ENCODE measurements at regions not wholly inside any gene's neighbourhood (a gene's known extent, or its start where the extent isn't known, plus 50 kb on each side); places are given as distances from the start of the nearest gene placed in this dataset.

- Histone ChIP-seq H3K36me3 (ENCODE audit: control insufficient read depth in 1 of 2, insufficient read depth in 2 of 2, low read length in 2 of 2) (no peaks in the 10 kb centered on the region), H3K9me3 (ENCODE audit: control insufficient read depth in 1 of 2, insufficient read depth in 1 of 2, low read depth in 1 of 2, low read length in 2 of 2) (no peaks in the 10 kb centered on the region), H4K20me1 (ENCODE audit: insufficient read depth) (no peaks in the 10 kb centered on the region), H3K9ac (ENCODE audit: low read length) (no peak overlapping the region), H3K4me3 (replicated peaks in 1 of 2; ENCODE audit: low read depth in 1 of 2, low read length in 2 of 2) (no peak overlapping the region), H3K9me2 (ENCODE audit: insufficient read depth) (no peaks in the 10 kb centered on the region), H3K27ac (ENCODE audit: low read depth, low read length) (no peak overlapping the region), H3K4me2 (ENCODE audit: low read length) (no peak overlapping the region), H2AFZ (ENCODE audit: low read depth, low read length, poor library complexity, severe bottlenecking) (no peak overlapping the region), H3K4me1 (ENCODE audit: control insufficient read depth in 1 of 2, insufficient read depth in 2 of 2, low read length in 2 of 2) (no peaks in the 10 kb centered on the region), H3K79me2 (ENCODE audit: insufficient read depth, low read length) (no peaks in the 10 kb centered on the region), H3K27me3 (ENCODE audit: insufficient read depth, low read length) (no peaks in the 10 kb centered on the region)
- ChIA-PET CTCF (no interaction called here), POLR2A (no interaction called here), RAD21 (ENCODE audit: low non-redundant PET in 1 of 2, low total read pairs in 2 of 2, uncharacterized antibody in 2 of 2, unreplicated experiment in 2 of 2) (no interaction called here)
- no peak for TF ChIP-seq EZH2 (IDR thresholded peaks at IDR 0.05)
- TF ChIP-seq ZNF274 (IDR thresholded peaks at IDR 0.05; ENCODE audit: low read depth, low read length) = no peak
- no peak for TF ChIP-seq ELF1 (IDR thresholded peaks at IDR 0.05; ENCODE audit: borderline replicate concordance, low read depth)
- TF ChIP-seq RAD21 (IDR thresholded peaks at IDR 0.05; ENCODE audit: low read depth) = no peak
- no peak for TF ChIP-seq SP1 (IDR thresholded peaks at IDR 0.05; ENCODE audit: low read depth)
- TF ChIP-seq CBX3 (IDR thresholded peaks at IDR 0.05; ENCODE audit: low read depth) = no peak
- TF ChIP-seq JUND (IDR thresholded peaks at IDR 0.05) = no peak
- no peak for TF ChIP-seq POLR2AphosphoS5 (IDR thresholded peaks at IDR 0.05; ENCODE audit: low read depth, low read length)
- TF ChIP-seq EGR1 (IDR thresholded peaks at IDR 0.05; ENCODE audit: low read depth) = no peak
- no peak for TF ChIP-seq CEBPB (IDR thresholded peaks at IDR 0.05; ENCODE audit: low read depth)
- no peak for TF ChIP-seq YY1 (IDR thresholded peaks at IDR 0.05; ENCODE audit: extremely low read depth, insufficient replicate concordance, low read depth, low read length)
- no peak for TF ChIP-seq EZH2phosphoT487 (IDR thresholded peaks at IDR 0.05; ENCODE audit: borderline replicate concordance)
- no peak for TF ChIP-seq POLR2A (IDR thresholded peaks at IDR 0.05; ENCODE audit: borderline replicate concordance, extremely low read depth, insufficient read depth, insufficient read length)
- TF ChIP-seq ZBTB33 (IDR thresholded peaks at IDR 0.05; ENCODE audit: extremely low read depth, insufficient replicate concordance, low read length) = no peak
- no peak for TF ChIP-seq CTCF (IDR thresholded peaks at IDR 0.05 in 2 of 3, conservative IDR thresholded peaks at IDR 0.05 in 1 of 3; ENCODE audit: borderline replicate concordance in 1 of 3, insufficient read depth in 1 of 3, low read depth in 2 of 3, low read length in 2 of 3)
- TF ChIP-seq REST (IDR thresholded peaks at IDR 0.05; ENCODE audit: low read depth) = no peak
- TF ChIP-seq SIN3A (IDR thresholded peaks at IDR 0.05; ENCODE audit: low read depth) = no peak
- TF ChIP-seq FOSL1 (IDR thresholded peaks at IDR 0.05; ENCODE audit: low read depth) = no peak
- TF ChIP-seq ZFX (IDR thresholded peaks at IDR 0.05) = no peak
- intact Hi-C loops (cut with micrococcal nuclease) = no loop called here
- no TSS peak for BruUV-seq (replicated peaks)
- DNase-seq (ENCODE audit: low read depth, low spot score) (no peak), ATAC-seq (no peak)
Measured at GRCh38 chr1:182205351-182206022, 144.0 kb upstream of the ZNF648 start.

Measured in HCT116 (cell line).